GM06990 (cell line): ENCODE measurements at regions not wholly inside any gene's neighbourhood (a gene's known extent, or its start where the extent isn't known, plus 50 kb on each side); places are given as distances from the start of the nearest gene placed in this dataset.

Source experiments
- DNase-seq: peaks from one replicate; pipeline ENCODE4 v3.0.0-alpha.2; 2011; ENCODE audit not compliant: insufficient read length; ENCODE audit errors: extremely low read depth
- H3K27me3 ChIP-seq: replicated peaks from 2 replicates; pipeline ENCODE4 v1.6.0; 2011; ENCODE audit warnings: low read length; ENCODE audit not compliant: control insufficient read depth, insufficient read depth
- H3K36me3 ChIP-seq: 2 replicates; pipeline ENCODE4 v1.5.1; 2011; ENCODE audit warnings: low read length; ENCODE audit not compliant: control insufficient read depth, insufficient read depth
- H3K4me3 ChIP-seq: replicated peaks from 2 replicates; pipeline ENCODE4 v1.5.1; 2011; ENCODE audit warnings: low read depth, mild to moderate bottlenecking, control low read depth, low read length
- TF ChIP-seq, protein P1 (sequence below): IDR thresholded peaks from 2 replicates; pipeline ENCODE4 v1.5.1; 2011; ENCODE audit warnings: low read length, control low read depth, mild to moderate bottlenecking, inconsistent platforms; ENCODE audit not compliant: insufficient read depth, poor library complexity, severe bottlenecking

DNA sequence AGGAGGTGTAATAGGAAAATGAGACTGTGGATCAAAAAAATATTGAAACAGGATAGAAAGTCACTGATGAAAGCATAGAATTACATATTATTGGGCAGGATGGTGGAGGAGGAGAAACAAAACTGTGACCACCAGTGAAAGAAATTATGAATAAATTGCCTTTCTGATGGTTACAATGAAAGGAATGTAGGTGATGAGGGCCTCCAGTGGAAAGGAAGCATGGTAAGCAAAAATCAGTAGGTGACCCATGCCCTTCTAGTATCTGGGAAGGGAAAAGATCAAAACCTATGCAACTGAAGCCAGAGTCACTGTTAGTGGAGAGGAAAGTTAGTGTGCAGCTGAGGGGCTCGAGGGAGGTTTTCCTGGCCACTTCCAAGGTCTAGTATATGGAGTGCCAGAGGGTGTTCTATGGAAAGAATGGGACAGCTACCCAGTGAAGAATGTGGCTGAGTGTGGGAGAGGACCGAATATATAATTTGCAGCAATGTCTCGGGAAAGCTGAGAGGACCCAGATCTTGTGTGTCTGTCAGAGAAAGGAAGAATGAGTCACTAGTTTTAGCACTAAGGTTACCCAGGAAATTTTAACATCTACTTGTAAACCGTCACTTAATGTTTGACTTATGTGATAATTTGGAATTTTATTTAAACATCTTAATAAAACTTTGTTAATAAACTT is 146.2 kb downstream of the NFKBIZ start:
- Histone ChIP-seq H3K4me3 (no peak overlapping the region), H3K27me3 (no peaks in the 10 kb centered on the region), H3K36me3 (no peaks in the 10 kb centered on the region)
- TF ChIP-seq, protein P1, sequence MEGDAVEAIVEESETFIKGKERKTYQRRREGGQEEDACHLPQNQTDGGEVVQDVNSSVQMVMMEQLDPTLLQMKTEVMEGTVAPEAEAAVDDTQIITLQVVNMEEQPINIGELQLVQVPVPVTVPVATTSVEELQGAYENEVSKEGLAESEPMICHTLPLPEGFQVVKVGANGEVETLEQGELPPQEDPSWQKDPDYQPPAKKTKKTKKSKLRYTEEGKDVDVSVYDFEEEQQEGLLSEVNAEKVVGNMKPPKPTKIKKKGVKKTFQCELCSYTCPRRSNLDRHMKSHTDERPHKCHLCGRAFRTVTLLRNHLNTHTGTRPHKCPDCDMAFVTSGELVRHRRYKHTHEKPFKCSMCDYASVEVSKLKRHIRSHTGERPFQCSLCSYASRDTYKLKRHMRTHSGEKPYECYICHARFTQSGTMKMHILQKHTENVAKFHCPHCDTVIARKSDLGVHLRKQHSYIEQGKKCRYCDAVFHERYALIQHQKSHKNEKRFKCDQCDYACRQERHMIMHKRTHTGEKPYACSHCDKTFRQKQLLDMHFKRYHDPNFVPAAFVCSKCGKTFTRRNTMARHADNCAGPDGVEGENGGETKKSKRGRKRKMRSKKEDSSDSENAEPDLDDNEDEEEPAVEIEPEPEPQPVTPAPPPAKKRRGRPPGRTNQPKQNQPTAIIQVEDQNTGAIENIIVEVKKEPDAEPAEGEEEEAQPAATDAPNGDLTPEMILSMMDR: no peak
- DNase-seq: no peak

DNA sequence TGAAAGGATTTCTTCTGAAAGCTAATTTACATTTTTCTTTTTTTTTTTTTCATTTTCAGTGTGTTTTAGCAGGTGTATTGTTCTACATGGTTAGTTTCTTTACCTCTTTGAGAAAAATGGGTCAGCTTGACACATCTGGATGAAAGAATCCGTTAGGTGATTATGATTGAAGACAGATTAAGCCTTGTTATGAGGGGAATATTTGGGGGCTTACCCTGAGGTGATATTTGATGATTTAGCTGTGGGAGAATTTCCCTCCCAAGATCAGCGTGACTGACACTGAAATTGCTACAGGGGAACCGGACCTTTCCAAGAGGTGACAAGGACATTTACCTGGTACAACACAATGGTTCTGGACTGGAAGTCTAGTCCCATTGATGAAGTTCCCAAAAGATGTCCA is 147.5 kb downstream of the NFKBIZ start:
- no peak overlapping the region for H3K4me3 ChIP-seq
- TF ChIP-seq, protein P1: no peak
- DNase-seq: no peak
- H3K36me3 ChIP-seq: no peaks in the 10 kb centered on the region
- no peaks in the 10 kb centered on the region for H3K27me3 ChIP-seq

DNA sequence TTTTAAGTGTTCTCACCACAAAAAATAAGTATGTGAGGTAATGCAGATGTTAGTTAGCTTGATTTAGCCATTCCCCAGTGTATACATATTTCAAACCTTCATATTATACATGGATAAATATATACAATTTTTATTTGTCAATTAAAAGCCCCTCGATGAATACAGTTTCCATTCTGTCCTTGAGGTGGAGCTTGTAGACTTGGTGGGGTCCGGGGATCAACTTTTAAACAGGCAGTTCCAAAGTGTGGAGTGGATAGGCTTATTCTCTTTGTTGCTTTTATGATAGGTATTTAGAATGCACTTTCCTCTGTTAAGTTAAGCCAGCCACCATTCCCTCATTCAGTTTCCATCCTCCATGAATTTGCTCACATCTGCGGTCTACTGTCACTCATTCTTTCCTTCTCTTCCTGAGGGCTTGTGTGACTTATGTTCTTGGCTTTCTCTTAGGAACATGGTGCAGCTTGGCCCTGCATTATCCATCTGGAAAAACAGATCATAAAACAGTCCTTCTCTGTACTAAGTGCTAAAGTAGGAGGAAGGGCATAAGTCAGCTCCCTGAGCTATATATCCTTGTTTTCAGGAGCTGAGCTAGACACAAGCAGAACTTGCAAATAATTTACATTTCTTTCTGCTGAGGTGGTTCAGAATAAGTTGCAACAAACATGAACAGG is 149.1 kb downstream of the NFKBIZ start:
- Histone ChIP-seq H3K4me3 (no peak overlapping the region), H3K36me3 (no peaks in the 10 kb centered on the region), H3K27me3 (no peaks in the 10 kb centered on the region)
- DNase-seq: no peak
- TF ChIP-seq, protein P1: no peak

DNA sequence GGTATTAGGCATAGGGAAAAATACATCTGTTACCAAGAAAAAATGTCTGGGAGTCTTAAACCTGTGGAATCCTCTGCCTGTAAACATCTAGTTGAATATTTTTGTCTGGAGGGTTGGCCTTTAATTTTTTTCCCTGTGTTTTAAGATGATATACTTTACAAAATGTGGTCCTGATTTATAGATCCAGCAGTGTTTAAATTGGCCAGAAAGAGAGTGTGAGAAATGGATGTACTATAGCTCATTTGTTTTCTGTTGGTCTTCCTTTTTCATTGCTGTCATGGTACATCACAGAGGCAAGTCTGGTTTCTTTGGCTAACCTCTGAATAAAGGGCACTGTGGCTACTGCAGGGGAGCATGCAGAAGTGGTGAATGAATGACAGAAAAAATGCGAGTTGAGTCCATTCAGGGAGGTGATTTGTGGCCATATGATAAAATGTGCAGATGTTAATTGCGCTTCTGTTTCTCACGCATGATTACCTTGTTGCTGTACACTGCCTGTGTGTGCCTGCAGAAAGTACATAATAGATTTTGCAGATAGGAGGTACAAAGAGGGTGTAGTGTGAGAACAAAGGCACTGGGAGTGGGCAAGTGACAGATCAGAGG is 150.0 kb downstream of the NFKBIZ start:
- DNase-seq: no peak
- TF ChIP-seq, protein P1: no peak
- Histone ChIP-seq H3K4me3 (no peak overlapping the region), H3K27me3 (no peaks in the 10 kb centered on the region), H3K36me3 (no peaks in the 10 kb centered on the region)

DNA sequence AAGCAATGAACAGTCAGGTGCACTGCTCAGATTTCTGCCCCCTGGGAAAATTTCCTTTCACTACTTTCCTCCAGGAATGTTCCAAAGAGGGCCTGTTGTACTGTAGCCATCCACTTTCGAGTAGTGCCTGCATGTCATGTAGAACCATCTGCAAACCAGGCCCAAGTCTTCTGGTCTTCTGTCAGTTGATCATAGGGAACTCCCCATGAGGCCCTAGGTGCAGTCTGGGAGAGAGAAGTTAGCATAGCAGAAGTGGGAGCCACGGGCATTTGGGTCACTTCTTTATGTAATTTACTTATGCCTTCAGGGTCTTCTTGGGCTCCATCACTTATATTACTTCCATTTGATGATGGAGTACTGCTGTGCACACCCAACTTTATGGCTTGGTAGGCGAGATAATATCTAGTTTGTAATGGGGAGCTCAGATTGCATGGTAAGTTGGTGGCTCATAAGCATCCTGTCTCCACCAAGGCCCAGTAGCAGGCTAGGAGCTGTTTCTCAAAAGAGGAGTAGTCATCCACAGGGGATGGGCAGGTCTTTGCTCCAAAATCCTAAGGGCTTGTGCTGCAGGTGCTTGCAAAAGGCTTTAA is 151.4 kb downstream of the NFKBIZ start:
- DNase-seq: no peak
- no peak overlapping the region for H3K4me3 ChIP-seq
- H3K36me3 ChIP-seq: no peaks in the 10 kb centered on the region
- no peaks in the 10 kb centered on the region for H3K27me3 ChIP-seq
- TF ChIP-seq, protein P1: no peak
